ENCODE measurements at regions not wholly inside any gene's neighbourhood (a gene's known extent, or its start where the extent isn't known, plus 50 kb on each side); places are given as distances from the start of the nearest gene placed in this dataset.
"Not testable (repeated sequence)": the region's sequence is repeated elsewhere in the genome, so short reads cannot be mapped to it uniquely, and the experiment has no call there.

DNA sequence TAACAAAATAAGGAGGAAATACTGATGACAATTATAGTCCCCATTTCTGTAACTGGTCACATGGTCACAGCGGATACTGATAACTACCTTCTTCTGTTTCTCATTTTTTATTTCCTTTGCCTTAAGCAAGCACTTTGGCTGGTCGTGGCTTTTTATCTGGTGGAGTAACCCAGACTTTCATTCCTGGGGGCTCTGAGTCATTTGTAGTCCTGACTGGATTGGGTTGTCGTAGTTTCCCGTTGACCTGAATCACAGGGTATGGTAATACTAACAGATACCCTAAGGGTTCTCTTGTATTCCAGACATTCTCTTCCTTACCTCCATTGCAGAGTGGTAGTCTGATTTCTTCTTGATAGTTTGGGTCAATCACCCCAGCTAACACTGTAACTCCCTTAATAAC, 500.3 kb upstream of the ADGRB3 start:
- no peak for DNase-seq

DNA sequence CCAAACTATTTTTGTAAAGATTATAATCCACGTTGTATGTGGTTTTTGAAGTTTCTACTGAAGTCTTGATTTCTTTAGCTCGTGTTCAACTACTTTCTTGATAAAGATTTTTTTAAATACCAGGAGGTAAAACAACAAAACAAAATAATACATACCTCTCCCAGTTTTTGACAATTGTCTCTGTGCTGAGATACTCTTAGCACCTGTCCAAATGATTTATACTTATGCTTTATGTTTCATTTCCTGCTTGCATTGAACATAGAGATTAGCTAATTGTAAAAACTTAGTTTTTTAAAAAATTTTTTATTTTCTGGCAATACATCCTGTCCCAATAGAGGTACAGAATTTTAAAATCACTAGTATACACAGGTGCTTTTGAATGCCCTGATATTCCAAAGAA, 506.9 kb upstream of the ADGRB3 start:
- no peak for DNase-seq

DNA sequence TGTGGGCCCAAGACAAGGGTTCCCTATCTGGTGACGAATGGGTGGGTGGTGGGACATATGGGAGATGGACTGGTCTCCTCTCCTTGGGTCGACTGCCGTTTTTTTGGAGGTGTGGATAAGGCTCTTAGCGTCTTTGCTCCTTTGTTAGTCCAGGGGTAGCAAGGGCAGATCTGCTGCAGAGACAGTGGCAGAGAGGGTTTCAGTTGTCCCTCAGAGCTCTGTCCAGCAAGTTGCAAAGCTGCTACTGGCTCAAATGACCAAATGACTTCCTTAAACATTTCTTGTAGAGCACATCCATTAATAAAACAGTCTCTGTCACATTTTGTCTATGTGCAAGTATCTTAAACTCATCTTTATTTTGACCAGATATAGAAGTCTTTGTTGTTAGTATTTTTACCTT, 508.0 kb upstream of the ADGRB3 start:
- DNase-seq, result no peak

DNA sequence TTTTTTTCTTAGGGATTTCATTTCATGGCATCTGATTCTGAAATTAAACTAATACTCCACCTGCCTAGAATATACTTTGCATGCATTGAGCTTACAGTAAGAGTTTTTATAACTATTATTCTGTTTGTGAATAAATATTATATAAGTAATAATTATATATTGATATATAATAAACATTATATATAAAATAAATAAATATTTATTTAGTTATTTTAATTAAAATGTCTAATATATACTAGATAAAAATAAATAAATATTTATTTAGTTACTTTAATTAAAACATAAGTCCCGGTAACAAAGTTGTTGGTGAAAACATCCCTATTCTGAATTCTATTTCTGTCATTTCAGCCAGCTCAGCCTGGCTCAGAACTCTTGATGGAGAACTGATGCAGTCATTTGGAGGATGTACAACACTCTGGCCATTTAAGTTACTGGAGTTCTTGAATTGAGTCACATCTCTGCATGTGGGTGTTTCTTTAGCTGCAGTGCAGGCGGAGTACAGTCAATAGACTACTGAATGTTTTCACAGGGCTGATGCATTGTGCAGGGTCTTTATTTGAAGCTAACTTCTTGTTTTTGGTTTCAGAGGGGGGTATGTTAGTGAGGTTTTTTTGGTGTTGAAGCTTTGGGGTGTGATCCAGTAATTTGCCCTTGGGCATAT, 508.9 kb upstream of the ADGRB3 start:
- DNase-seq, result no peak

DNA sequence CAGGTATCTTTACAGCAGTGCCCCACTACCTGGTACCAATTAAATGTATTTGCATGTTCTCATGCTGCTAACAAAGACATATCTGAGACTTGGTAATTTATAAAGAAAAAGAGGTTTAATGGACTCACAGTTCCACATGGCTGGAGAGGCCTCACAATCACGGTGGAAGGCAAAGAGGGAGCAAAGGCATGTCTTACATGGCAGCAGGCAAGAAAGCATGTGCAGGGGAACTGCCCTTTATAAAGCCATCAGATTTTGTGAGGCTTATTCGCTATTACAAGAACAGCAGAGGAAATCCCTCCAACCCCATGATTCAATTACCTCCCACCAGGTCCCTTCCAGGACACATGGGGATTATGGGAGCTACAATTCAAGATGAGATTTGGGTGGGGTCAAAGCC, 512.1 kb upstream of the ADGRB3 start:
- not testable (repeated sequence) for DNase-seq

DNA sequence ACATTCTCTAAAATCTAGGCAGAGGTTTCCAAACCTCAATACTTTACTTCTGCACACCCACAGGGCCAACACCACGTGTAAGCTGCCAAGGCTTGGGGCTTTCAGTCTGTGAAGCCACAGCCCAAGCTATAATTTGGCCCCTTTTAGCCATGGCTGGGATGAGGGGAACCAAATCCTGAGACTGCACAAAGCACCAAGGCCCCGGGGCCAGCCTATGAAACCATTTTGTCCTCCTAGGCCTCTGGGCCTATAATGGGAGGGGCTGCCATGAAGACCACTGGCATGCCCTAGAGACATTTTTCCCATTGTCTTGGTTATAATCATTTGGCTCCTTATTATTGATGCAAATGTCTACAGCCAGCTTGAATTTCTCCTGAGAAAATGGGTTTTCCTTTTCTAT, 513.0 kb upstream of the ADGRB3 start:
- DNase-seq, result no peak

DNA sequence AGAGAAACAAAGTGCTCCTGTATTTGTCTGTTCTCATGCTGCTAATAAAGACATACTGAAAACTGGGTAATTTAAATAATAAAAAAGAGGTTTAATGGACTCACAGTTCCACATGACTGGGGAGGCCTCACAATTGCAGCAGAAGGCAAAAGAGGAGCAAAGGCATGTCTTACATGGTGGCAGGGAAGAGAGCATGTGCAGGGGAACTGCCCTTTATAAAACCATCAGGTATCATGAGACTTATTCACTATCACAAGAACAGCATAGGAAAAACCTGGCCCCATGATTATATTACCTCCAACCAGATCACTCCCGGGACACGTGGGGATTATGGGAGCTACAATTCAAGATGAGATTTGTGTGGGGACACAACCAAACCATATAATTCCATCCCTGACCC, 514.1 kb upstream of the ADGRB3 start:
- DNase-seq, result not testable (repeated sequence)

DNA sequence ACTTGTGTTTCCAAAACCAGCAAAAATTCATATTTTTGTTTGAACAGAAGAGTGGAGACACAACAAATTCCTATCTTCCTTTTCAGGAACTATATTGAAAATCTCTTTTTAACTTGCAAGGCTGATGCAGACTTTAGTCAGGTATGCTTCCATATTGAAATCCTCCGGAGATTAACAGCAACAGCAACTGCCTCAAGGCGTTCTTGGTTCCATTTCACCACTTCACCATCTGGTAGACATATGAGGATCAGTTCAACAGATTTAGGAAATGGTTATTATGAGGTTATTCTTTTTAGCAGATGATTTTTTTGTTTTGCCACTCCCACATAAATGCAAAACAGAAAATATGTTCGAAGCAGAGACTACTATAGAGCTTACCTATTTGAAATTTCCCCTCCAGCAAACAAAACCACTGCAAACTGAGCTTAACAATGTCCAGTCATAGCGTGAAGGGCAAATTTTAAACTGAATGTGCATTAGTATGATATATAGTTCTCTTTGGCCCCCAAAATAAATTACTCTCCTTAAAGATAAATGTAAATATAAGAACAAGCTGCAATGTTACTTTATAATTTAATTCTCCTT, 520.5 kb upstream of the ADGRB3 start:
- no peak for DNase-seq

DNA sequence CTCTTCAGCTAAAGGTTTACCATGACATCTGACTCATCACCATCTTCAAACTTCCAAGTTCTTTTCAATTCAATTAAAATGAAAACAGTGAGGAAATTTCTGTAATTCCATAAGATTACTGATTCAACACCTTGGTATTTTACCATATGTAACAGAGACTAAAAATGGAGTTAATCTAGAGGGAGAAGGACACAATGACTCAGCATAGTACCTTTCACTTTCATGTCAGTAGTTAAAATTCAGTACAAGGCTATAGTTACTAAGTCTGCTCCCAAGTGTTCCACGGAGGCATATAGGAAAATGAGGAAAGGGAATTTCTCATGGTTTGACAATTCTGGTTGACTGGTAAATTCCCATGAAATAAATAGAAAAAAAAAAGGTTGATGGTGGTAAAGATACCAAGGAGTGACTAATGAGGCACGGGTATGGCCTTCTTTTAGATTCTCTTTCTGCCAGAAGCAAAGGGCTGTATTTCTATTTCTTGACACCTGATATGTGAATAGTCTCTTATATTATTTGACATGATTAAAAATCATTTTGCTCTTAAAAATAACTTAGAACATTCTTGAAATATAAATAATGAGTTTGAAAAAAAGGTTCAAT, 526.7 kb upstream of the ADGRB3 start:
- no peak for DNase-seq

DNA sequence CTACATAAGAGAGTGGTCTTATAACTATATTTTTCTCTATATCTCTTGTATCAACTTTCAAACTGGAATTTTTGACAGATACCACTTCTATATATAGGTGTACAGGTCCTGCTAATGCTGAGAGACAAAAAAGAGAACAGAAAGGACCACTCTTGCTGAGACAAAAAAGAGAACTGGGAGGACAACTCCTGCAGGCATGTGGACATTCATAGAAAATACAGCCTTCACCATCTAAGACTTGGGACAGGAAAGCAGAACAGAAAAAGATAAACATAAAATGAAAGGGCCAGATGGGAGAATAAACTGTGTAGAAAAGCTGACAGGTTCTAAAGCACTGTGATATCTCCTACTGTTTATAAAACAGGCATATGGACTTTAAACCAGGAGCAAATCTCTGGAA, 541.0 kb upstream of the ADGRB3 start:
- no peak for DNase-seq

DNA sequence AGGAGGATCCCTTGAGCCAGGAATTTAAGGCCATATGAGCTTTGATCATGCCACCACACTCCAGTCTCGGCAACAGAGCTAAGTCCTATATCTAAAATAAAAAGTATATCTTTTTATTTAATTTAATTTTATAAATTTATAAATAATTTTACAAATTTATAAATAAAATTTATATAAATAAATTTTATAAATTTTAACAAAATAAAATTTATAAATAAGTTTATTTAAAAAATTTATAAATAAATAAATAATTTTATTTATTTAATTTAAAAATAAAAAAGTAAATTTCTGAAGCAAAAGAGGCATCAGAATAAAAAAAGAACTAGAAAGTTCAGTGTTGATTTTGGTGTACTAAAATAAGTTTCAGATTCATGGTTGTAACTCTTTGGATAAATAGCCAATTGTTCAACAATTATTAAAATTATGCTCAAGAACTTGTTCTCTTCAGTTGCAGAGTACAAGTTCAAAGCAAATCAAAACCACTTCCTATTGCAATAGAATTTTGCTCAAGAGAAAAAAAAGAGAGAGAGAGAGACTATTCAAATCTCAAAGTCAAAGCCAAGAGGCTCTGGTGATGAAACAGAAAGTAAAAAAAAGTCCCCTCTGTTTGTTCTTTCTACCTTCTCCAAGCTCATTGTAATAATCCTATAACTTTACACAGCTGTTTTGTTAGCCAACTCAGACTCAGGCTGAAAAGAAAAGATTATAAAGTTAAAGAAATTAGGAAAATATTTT, 547.5 kb upstream of the ADGRB3 start:
- DNase-seq, result no peak

DNA sequence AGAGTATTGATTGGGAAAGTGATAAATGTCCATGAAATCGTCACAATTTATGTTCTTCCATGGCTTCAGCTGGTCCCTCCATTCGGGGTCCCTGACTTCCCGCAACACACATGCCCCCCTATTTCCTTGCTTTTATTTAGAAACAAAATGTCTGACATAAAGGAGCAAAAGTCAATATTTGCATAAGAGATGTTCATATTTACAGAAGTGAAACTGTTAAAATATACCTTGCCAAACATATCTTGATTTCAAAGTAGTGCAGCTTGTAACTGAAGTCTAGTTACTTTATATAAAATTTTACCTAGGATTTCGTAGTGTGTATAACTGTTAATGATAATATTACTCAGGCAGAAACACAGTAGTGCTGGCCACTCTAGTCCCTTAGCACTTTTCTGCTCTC, 548.9 kb upstream of the ADGRB3 start:
- no peak for DNase-seq

DNA sequence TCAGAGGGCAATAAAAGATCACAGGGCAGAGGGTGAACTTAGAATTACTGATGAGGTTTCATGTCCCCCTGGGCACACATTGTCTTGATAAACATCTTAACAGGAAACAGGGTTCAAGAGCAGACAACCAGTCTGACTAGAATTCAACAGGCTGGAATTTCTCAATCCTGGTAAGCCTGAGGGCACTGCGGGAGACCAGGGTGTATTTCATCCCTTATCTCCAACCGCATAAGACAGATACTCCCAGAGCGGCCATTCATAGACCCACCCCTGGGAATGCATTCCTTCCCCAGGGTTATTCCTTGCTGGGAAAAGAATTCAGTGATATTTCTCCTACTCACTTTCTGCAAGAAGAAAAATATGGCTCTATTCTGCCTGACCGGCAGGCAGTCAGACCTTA, 549.5 kb upstream of the ADGRB3 start:
- not testable (repeated sequence) for DNase-seq

DNA sequence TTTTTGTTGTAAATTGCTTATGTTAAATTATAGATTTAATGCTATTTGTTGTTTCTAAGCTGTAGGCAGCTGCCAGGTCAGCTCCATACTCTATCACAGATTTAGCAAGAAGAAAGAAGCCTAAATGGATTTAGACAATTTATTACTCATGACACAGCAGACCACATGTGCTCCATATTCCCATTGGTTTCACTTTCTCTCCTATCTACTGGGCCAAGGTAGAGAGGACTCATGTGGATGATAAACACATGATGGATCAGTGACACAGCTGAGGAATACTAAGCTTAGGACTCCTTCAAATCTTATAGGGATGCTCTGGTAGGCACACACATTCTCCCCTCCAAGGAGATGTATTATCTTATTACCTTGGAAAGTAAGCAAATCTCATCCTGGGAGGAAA, 553.0 kb upstream of the ADGRB3 start:
- DNase-seq, result no peak

DNA sequence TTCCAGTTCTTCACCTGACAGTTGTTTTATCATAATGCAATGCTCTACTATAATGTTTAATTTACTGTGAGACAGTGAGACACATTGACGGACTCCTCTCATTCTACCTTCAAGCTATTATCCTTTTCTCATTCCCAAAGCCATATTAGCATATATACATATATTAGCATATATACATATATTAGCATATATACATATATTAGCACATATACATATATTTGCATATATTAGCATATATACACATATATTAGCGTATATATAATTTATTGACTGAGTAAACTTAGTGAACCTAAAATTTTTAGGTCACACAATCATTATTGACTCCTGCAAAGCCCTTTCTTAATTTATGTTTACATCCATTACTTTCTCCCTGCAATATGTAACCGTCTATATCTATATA, 555.0 kb upstream of the ADGRB3 start:
- DNase-seq, result no peak

DNA sequence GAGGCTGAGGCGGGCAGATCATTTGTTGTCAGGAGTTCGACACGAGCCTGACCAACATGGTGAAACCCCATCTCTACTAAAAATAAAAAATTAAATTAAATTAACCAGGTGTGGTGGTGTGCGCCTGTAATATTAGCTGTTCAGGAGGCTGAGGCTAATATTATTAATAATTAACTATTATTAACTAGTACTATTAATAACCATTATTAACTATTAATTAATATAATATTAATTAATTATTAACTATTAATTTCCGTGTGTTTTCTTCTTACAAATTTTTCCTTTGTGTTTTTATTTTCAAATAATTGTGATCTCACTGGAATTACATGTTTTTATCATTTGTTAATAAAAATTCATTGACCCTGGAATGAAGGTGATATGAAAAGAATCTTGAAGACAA, 557.4 kb upstream of the ADGRB3 start:
- no peak for DNase-seq

DNA sequence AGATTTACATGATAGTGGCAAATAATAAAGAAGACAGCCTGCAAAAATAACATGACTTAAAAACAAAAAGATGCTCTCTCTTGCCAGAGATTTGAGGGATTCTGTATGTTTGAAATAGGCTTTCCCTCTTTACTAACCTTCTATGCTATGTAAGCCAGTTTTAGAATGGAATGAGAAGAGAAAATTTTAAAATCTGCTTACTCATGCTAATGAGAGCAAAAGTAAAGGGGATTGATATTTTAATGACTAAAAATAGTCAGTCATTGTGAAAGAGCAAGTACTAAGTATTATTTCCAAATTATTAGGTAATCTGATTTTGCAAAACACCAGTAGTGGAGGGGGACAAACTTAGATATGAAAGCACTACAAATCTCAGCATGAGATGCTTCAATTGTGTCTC, 563.3 kb upstream of the ADGRB3 start:
- no peak for DNase-seq

DNA sequence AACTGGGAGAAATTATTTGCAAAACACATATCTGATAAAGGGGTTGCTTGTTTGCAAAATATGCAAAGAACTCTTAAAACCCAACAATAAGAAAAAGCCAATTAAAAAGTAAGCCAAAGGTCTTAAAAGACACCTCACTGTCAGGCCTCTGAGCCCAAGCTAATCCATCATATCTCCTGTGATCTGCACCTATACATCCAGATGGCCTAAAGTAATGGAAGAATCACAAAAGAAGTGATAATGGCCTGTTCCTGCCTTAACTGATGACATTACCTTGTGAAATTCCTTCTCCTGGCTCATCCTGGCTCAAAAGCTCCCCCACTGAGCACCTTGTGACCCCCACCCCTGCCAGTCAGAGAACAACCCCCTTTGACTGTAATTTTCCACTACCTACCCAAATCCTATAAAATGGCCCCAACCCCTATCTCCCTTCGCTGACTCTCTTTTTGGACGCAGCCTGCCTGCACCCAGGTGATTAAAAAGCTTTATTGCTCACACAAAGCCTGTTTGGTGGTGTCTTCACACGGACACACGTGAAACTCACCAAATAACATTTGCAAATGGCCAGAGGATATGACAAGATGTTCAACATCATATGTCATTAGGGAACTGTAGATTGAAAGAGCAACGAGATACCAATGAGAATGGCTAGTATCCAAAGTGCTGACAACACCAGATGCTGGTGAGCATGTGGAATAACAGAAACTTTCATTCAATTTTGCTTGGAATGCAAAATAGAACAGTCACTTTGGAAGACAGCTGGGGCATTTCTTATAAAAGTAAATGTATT, 565.0 kb upstream of the ADGRB3 start:
- DNase-seq, result no peak

DNA sequence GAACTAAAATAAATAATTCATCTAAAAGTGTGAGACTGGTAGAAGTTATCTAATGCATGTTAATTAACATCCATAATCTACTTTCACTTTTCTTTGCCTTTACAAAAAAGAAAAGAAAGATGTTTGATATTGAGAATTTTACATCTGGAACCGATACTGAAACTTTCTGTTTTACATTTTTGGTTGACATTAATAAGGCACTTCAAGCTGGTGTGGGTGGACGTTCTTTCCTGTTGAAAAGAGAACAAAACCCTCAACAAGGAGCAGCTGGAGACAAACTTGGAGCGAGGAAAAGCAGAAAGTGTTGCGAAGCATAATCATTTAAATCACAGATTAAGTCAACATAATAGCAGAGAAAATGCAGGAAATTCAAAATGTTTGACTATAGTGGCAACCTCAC, 575.2 kb upstream of the ADGRB3 start:
- no peak for DNase-seq

DNA sequence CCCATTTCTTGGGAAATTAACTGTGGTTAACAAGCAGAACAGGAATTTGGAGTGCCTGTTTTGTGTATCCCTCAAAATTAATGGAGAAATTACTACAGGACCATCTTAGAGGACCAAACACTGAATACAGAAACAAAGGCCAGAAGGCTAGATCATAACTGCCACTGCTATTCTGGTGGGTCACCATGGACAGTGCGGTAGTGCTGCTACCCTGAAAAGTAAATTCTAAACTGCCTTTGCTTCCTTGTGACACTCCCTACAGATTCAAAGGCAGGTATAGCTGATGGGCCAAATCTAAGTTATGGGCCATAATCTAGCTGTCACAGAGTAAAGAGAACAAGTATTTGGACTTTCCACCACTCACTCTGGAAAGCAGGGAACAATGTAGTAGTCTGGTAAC, 575.8 kb upstream of the ADGRB3 start:
- no peak for DNase-seq

DNA sequence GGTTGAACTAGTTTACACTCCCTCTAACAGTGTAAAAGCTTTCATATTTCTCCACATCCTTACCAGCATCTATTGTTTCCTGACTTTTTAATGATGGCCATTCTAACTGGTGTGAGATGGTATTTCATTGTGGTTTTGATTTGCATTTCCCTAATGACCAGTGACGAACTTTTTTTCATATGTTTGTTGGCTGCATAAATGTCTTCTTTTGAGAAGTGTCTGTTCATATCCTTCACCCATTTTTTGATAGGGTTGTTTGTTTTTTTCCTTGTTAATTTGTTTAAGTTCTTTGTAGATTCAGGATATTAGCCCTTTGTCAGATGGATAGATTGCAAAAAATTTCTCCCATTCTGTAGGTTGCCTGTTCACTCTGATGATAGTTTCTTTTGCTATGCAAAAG, 578.5 kb upstream of the ADGRB3 start:
- not testable (repeated sequence) for DNase-seq

DNA sequence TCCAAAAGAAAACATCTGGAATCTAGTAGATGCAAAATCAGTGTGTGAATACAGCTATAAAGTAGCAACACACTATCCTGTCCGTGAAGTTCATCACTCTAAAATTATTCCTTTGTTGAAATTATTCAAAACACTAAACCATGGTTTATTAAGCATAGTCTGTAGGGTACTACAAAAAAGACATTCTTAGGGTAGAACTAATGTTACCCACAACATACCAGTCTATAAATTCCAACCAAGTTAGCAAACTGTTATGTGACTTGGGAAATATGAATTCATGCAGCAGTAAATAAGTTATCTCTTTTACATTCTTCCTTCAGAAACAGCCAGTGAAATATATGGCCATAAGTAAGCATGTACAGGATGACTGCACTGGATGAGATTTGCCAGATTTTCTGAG, 580.3 kb upstream of the ADGRB3 start:
- DNase-seq, result no peak

DNA sequence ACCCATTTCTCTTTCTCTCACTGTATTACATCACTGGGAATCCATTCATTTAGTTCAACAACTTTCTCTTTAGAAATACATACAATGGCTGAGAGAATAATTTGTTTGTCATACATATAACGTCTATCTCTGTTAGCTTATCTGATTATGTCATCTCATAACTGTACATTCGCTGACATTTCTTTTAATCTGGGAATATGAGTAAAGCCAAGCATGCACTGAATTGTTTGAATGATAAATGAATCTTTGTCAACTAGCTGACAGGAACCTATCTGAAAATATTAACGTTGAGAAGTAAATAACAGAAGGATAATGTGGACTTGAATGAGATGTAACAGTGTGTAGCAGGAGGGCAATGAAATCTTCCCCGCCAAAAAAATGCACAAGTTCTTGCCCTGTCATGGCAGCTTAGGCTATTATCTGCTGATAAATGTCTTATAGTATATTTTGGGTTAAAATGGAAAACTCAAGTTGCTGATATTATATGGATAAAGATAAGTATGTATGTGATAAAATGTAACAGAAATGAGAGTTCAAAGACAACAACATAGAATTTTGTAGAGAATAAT, 581.2 kb upstream of the ADGRB3 start:
- DNase-seq, result no peak

All from NCI-H1092 (cell line).